Hepatocyte (in vitro differentiated cells): ENCODE measurements at regions not wholly inside any gene's neighbourhood (a gene's known extent, or its start where the extent isn't known, plus 50 kb on each side); places are given as distances from the start of the nearest gene placed in this dataset.

Experiments used
- CTCF ChIP-seq: fragments of 200-600 bp; sonication (generic); IDR thresholded peaks from 2 replicates; pipeline ENCODE4 v1.5.1; 2016; ENCODE audit warnings: antibody characterized with exemption, mild to moderate bottlenecking; ENCODE audit not compliant: poor library complexity
- EZH2 ChIP-seq: fragments of 200-600 bp; sonication (generic); IDR thresholded peaks from 2 replicates; pipeline ENCODE4 v1.6.1; 2016; ENCODE audit warnings: antibody characterized with exemption, mild to moderate bottlenecking, borderline replicate concordance
- EZH2phosphoT487 ChIP-seq: fragments of 200-600 bp; sonication (generic); IDR thresholded peaks from one replicate; pipeline ENCODE4 v1.6.1; 2018; ENCODE audit warnings: antibody characterized with exemption, mild to moderate bottlenecking, low read depth, moderate library complexity; ENCODE audit not compliant: unreplicated experiment, severe bottlenecking

DNA sequence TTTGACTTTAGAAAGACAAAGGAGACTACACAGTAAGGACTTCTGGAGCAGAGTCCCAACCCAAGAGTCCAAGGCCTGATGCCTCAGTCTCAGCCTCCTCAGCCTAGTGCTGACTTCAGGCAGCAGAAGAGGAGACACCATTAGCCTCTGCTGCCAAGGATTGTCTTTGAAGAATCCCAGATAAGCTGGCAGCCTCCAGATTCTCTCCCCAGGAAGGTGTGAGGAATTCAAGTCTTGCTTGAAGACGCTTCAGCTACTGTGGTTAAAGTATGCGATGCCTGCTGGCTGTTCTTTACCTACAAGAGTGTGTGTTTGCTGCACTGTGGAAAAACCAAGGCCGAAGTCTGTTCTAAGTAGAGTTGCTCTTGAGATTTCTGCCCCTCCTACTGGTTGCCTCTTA is 215.9 kb upstream of the TCF21 start:
- TF ChIP-seq CTCF (no peak), EZH2phosphoT487 (no peak), EZH2 (no peak)
